GM19463 (cell line): ENCODE measurements at regions not wholly inside any gene's neighbourhood (a gene's known extent, or its start where the extent isn't known, plus 50 kb on each side); places are given as distances from the start of the nearest gene placed in this dataset.

Source experiments
- ATAC-seq: cut with Tn5 transposase; IDR thresholded peaks from one replicate; pipeline ENCODE4 v1.9.1; 2021; ENCODE audit warnings: mild to moderate bottlenecking, moderate library complexity; ENCODE audit not compliant: unreplicated experiment

DNA sequence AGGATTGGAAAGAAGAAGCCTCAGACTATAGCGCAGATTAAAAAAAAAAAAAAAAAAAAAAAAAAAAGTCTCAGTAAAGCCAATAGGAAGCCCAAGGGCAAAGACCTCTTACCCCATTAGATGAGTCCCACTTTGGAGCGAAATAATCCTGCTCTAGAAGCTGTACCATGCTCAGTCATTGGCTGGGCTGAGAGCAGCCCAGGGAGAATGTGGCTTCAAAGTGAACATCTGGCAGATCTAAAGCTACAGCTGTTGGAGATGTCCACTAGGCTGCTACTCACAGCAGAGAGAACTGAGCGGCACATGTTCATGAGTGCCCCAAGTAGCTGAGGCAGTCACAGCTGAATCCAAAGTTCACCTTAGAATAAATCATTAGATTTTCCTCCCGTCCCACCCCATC lies 560.9 kb downstream of the MED13L start:
- no peak for ATAC-seq

DNA sequence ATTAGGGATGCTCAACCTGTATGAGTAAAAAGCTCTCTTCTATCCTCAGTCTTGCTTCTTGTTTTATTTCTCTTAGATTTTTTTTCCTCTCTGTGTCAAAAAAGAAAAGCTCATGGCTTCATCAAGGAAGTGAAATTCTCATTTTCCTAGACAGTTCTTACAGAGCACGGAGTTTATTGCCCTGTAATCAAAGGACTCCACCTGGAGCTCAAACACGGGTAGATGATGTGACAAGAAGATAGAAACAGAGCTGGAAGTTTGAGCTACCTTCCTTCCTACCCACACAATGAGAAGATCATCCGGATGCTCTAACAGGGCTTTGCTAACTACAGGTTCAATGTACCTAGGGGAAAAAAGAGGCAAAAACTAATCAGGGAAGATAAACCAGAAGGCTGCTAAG lies 564.8 kb downstream of the MED13L start:
- no peak for ATAC-seq

DNA sequence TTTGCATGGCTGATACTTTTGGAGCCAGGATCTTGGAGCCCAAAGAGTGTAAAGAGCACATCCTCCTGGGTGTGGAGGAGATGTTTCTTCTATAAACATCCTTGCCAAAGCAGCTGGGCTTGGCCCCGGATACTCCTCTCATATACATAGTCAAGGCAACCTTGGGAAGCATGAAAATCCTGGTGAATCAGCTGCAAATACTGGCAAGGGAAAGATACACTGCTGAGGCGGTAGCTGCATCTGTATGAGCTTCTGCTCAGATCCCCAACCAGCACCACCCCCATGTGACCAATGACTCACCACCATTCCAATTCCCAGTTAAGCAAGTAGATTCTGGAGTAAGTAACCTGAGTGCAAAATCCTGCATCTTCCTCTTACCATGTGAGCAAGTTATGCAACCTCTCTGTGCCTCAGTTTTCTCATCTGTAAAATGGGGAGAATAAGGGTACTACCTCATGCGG lies 567.4 kb downstream of the MED13L start:
- ATAC-seq: no peak

DNA sequence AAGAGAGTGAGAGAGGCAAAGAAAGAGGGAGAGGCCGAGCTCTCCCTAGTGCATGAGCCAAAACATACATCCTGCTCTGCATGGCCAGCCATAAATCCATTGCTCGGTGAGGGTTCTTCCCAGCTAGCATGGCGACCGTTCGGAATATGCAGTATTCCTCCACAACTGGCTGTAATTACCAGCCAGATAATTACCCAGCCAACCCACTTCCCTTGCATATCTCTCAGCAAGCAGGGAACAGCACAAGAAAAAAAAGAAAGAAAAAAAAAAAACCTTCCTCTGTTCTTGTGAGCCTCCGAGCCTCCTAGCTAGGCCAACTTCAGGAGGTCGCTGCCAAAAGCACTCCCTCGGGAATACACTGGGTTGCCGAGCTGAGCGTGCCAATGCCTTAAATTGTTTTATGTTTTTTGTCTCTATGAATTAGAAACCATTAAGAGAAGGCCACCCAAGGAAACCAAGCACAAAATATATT lies 567.9 kb downstream of the MED13L start:
- no peak for ATAC-seq

DNA sequence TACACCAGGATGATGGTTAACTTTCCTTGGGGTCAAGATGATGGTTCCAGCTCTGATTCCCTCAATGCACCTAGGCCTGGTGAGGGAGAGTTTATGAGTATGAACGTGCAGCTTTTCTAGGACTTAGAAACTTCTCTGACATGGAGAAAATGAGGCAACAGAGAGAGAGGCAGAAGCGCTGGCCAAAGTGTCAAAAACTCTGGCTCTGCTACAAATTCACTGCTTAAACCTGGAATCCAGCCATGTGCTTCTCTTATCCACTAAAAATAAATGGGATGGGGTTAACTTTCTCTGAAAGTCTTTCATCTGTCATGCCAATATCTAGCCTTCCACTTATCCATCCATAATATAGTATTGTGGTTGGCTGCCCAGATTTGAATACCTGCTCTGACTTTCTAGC lies 568.7 kb downstream of the MED13L start:
- ATAC-seq: no peak

DNA sequence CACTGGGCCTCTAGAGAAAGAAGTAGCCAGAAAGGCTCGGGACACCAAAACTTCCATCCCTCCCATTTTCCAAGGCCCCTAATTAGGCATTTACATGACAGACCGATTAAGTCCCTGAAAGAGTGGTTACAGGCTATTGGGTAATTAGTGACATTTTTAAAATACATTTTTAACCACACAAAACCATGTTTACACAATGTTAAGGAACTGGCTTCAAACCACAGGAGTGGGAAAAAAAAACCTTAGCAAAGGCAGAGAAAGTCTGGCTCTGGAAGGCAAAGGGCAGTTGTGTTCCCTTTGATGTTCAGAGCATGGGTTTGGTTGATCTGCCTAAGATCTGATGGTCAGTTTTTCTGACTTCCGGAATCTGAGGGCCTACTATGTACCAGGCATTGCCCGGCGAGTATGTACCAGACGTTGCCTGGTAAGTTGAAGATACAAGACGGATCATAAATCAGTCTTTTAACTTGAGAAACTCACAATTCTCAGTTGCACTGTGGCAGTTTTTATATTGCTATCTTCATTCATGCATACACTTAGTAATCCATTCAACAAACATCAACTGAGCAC lies 576.5 kb downstream of the MED13L start:
- ATAC-seq: no peak

DNA sequence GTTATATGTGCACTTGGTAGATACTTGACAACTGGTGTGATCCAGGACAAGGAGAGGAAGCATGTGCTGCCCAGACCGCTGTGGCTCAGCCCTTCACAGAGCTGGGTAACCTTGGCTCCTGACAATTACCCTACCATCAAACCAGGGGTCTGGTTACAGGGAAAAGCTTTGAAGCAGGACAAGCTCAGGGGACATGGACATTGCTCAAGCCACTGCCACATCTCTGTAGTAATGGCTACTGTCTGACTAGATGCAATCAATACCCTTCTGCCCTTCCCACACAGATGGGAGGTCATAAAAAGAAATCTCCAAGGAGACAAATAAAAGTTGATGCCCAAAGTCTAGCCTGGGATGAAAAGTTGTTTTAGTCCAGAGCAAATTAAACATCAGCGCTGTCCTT lies 577.4 kb downstream of the MED13L start:
- no peak for ATAC-seq

DNA sequence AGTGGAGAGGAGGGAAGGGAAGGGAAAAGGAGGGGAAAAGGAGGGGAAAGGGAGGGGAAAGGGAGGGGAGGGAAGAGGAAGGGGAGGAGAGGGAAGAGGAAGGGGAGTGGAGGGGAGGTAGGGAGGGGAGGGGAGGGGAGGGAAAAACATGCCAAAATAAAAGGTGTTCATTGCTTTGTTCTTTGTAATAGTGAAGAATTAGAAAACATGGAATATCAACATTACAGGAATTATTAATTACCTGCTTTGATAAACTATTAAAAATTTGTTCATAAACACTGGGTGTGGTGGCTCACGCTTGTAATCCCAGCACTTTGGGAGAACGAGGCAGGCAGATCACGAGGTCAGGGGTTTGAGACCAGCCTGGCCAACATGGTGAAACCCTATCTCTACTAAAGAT lies 579.2 kb downstream of the MED13L start:
- no peak for ATAC-seq

DNA sequence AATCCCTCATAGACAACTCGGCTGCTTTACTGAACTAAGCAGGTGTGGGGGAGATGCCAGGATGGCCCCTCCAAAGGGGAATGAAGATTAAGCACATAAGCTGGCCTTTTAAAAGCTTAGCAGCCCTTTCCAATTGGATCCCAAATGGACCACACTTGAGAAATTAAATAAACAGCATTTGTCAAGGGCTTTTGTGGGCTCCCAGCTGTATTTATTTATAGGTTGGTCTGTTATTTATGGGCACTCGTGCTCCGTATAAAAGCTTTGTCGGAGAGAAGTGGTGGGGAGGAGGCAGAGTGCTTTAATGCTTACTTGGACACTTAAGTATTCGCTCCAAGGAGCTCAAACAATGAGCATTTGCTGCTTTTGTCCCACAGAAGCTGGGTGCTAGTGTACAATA lies 580.2 kb downstream of the MED13L start:
- ATAC-seq: no peak

DNA sequence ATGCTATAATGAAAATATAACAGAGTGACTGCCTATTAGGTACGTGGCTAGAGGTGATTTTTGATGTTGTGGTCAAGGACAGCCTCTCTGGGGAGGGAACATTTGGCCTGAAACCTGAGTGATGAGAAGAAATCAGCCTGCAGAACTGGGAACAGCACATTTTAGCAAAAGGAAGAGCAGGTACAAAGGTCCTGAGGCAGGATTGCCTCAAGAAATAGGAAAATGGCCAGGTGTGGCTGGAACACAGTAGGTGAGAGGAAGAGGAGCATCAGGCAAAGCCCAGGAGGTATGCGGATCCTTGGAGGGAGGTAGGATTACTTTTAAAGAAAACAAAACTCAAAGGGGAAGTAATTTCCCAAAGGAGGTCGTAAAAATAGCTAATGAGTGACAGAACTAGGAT lies 582.9 kb downstream of the MED13L start:
- ATAC-seq: no peak

DNA sequence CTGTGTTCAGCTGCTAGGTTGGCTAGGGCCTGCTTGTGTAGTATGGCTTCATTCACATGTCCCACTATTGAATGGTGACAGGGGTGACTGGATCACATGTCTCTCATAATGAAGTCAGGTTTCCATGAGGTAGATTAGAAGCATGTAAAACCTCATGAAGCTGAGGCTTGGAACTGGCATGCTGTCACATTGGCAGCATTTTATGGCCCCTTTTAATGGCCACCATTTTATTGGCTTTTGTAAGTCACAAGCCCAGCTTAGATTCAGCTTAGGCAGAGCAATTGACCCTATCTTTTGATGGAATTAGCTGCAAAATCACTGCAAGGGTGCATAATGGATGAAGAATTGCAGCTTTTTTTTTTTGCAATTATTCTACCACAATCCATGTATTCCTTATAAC lies 583.5 kb downstream of the MED13L start:
- no peak for ATAC-seq

DNA sequence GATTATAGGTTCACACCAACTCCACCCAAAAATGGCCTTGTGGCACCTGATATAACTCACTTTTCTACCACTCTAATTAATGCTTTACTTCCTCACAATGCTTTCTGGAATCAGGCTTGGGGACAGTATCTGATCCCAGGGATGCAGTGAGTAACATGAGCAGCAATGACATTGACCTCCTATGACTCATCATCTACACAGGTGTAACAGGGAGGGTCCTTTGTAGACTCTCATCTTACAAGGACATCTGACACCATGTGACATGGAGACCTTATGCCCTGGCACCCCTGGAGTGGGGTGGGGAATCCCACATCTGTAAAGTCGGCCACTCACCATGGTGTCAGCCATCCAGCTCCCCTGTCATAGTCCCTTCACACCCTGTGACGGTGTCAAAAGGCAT lies 586.4 kb downstream of the MED13L start:
- ATAC-seq: no peak

DNA sequence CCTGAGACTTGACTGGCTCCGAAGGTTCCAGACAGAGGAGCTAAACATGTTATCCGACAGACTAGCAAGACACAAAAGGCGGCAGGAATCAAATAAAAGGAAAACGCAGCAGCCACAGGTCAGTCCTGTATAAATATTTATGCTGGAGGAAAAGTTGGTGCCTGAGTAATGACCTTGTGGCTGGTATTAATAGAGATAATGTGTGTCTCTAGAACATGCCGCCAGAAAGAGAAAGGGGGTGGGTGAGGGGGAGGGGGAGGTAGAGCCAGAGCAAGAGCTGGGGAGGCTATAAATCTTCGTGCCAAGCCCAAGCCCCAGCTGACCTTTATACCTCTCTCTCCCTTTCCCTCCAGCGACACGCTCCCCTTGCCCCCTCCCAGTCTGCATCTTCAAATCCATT lies 590.4 kb downstream of the MED13L start:
- no peak for ATAC-seq

DNA sequence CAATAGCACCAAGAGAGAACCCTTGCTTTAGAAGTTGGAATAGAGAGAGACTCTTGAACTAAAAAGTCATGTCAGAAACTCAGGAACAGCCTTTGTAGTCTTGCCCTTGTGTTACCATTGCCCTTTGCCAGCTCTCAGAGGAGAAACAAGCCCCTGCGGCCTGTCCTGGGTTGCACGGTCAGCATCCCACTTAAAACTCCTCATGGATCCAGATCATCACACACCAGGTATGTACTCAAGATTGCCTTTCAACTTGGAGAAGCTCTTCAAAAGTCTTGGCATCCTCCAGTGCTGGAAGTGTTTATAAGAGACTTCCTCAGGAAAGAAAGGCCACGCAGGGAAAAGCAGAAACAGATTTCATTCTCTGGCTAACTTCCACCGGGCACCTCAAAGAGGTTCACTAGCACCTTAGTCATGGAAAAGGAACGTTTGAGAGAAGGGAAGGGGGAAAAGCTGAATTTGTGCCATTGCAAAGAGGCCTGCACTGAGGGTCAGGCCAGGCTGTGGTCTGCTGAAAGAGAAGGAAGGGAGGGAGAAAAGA lies 594.2 kb downstream of the MED13L start:
- no peak for ATAC-seq

DNA sequence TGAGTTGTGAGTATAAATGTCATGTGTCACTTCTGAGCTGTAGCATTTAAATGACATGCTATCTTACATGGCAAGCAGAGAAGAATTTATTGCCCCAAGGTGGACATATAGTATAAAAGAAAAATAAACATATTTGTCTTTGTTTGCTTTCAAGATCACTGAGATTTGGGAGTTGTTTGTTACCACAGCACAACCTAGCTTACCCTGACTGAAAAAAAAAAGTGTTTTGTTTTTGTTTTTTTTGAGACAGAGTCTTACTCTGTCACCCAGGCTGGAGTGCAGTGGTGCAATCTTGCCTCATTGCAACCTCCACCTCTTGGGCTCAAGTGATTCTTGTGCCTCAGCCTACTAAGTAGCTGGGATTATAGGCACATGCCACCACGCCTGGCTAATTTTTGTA lies 596.5 kb downstream of the MED13L start:
- ATAC-seq: no peak

DNA sequence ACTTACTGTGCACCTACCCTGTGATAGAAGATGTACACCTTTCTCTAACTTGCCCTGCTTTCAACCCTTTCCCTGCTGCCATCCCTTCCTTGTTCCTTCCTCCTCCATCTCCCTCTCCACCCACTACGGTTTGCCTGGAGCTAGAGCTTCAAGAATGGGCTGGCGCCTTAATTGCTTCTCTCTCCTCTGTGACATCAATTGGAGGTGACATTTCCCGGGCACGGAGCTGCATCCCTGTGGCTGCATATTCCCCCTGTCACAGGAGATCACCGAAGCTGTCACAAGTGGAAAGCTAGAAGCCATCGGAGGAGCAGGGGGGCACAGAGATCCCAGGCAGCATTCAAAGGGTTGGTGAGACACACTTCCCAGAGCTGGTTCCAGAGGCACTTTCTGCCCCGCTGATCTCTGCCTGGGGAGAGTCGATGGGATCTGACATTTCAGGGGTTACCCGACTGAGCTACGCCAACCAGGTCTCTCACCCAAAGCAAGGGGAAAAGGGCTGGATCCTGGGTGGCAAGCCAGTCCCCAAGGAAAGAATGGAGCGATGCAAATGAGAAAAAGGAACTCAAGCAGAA lies 604.9 kb downstream of the MED13L start:
- ATAC-seq: no peak

DNA sequence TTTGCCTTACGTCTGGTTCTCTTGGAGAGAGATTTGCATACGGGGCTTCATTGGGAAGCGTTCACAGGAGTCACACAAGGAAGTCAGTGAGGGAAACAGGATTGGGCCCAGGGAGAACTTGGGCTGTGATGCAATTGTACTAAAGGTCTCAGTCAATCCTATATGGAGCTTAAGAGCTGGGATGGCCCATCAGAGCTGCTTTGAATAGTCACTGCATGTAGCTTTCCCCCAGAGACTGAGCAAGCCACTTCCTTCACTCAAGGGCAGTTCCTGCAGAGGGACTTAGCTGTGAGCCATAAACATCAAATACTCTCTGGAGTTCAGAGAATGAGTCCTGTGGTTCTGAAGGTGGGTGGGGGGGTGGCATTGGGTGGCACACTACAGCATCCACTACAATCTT lies 605.4 kb downstream of the MED13L start:
- ATAC-seq: no peak

DNA sequence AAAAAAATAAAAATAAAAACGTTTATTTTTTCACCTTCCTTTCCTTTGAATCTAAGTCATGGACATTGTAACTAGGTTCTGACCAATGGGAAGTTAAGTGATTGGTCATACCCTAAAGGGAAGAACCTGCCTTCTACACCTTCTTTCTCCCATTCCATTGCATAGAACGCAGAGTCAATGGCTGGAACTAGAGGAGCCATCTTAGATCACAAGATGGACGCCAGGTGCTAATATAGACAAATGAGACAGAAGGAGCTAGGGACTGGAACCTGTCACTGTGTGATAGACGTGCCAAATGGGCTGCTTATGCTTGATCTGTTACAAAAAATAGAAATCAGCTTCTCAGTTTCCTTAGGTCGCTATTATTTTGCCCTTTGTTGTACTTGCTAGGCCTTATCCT lies 606.6 kb downstream of the MED13L start:
- ATAC-seq: no peak

DNA sequence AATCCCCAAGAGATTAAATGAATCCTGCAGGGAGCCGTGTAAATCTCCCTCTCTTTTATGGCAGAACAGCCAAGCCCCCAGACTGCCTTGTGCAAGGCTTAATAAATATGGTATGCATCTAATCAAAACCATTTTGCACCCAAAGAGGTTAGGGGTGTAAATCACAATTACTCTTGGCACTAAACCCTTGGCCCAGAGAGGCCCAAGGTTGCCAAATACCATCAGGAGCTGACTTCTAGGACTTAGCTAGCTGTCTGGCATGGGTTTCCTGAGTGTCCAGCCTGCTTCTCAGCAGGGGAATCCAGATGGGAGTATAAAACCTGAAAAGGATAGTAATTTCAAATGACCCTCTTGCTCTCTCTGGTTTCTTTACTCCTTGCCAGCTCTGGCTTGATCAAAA lies 610.4 kb downstream of the MED13L start:
- no peak for ATAC-seq

DNA sequence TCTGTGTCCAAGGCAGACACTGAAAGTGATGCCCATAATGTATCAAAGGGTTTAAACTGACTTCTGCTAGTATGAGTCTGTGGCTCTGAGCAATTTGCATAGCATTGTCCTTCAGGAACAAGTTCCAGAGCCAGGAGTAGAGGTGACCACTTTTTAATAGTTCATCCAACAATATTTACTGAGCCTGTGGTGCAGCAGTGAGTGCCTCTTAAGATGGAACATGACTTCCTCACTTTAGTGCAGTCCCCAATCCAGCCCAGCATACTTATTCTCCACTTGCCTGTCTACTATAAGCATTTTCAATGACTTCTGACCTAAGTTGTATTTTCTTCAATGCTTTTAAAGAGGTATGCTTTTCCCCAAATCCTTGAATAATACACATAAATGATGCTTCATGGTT lies 611.3 kb downstream of the MED13L start:
- ATAC-seq: no peak

DNA sequence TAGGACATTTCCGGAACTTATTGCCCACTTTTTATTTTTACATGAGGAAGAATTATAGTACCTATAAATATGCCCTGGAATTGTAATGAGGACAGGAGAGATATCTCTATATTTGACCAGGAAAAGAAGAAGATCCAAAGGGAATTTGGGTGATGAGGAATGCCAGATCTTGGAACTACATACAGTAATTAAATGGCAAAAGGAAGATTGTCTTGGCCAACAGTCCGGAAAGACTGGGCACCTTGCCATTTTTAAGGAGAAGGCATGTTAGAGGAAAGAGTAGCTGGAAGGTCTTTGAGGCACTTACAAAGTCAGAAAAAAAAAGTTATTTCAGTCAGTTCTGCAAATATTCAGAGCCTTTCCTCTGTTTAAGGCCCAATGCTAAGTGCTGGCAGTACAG lies 616.4 kb downstream of the MED13L start:
- ATAC-seq: no peak

DNA sequence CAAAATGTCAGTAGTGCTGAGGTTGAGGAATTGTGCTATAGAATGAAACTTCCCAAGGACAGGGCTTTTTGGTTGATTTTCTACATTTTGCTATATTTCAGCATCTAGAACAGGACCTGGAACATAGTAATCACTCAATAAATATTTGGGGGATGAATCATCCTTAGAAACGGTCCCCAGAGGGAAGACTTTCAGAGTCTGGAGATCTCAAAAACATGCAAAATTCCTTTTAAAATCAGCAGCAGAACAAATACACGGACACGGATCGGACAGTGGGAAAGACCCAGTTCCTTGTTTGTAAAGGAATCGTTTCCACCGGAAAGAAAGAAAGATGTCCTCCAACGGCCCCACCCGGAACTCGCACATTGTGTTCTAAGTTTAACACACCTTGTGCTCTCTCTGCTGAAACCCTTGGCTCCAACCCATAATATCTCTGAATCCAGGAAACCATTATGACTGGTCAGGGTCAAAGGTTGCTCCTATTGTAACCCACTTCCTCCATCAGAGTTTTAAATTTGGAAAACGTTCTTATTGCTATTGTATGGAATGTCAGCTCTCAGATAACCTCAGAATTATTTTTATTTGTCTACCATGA lies 617.2 kb downstream of the MED13L start:
- no peak for ATAC-seq
